Sigmoid colon (tissue), 6 donors: ENCODE measurements at regions not wholly inside any gene's neighbourhood (a gene's known extent, or its start where the extent isn't known, plus 50 kb on each side); places are given as distances from the start of the nearest gene placed in this dataset.

Source experiments
- DNase-seq: peaks from one replicate; pipeline ENCODE4 v3.0.0-alpha.2; 2019
- H3K27ac ChIP-seq, 4 donors: fragments of 200-600 bp; sonication (generic); one replicate each; pipeline ENCODE4 v1.5.1; 2016 to 2019; ENCODE audit warnings: mild to moderate bottlenecking in 1 of 4
- H3K27me3 ChIP-seq, 3 donors: fragments of 200-600 bp; sonication (generic); one replicate each; pipeline ENCODE4 v1.5.1; 2019; ENCODE audit warnings: mild to moderate bottlenecking in 1 of 3
- H3K36me3 ChIP-seq, 4 donors: fragments of 200-600 bp; sonication (generic); one replicate each; pipeline ENCODE4 v1.5.1; 2016 to 2019
- H3K4me1 ChIP-seq, 4 donors: fragments of 200-600 bp; sonication (generic); one replicate each; pipeline ENCODE4 v1.5.1; 2017 to 2019
- H3K4me3 ChIP-seq, 4 donors: fragments of 200-600 bp; sonication (generic); one replicate each; pipeline ENCODE4 v1.5.1; 2017 to 2019; ENCODE audit warnings: mild to moderate bottlenecking in 2 of 4, moderate library complexity in 1 of 4
- H3K9me3 ChIP-seq, 4 donors: fragments of 200-600 bp in 3 of 4; sonication (generic) in 3 of 4; one replicate each; pipeline versions ENCODE4 v1.5.1 to v1.6.1; 2013 to 2019
- EP300 ChIP-seq, 4 donors: sonication (generic); formaldehyde crosslinking; IDR thresholded peaks; one replicate each; pipeline ENCODE4 v1.6.1; 2017; ENCODE audit warnings: antibody characterized with exemption in 4 of 4
- POLR2A ChIP-seq, 2 donors: fragments of 450-650 bp; IDR thresholded peaks; one replicate each; pipeline ENCODE4 v1.6.1; 2016; ENCODE audit warnings: antibody characterized with exemption in 2 of 2, mild to moderate bottlenecking in 2 of 2, moderate library complexity in 2 of 2
- POLR2AphosphoS5 ChIP-seq, 4 donors: sonication (generic); formaldehyde crosslinking; IDR thresholded peaks; one replicate each; pipeline ENCODE4 v1.6.1; 2017; ENCODE audit warnings: antibody characterized with exemption in 4 of 4
- WGBS, 2 donors: extraction: QIAGEN DNeasy Blood & Tissue Kit; methylation state at CpG; one replicate each; pipeline ENCODE4 v1.1.7; 2013; 5-methylcytosine and 5-hydroxymethylcytosine counted together
- intact Hi-C: fragments of 100-400 bp; cut with DNase I; formaldehyde crosslinking; loops from one replicate; pipeline ENCODE4 v1.15.1; 2023
- TF ChIP-seq, protein P1 (sequence below), 4 experiments: fragments of 450-650 bp in 3 of 4; fragments of 200-600 bp in 1 of 4; IDR thresholded peaks; one replicate each; pipeline ENCODE4 v1.5.1; 2016 to 2019; ENCODE audit warnings: antibody characterized with exemption in 4 of 4, mild to moderate bottlenecking in 3 of 4, moderate library complexity in 2 of 4
- donor health status: healthy with polysubstance abuse.
- donor health status: healthy.

DNA sequence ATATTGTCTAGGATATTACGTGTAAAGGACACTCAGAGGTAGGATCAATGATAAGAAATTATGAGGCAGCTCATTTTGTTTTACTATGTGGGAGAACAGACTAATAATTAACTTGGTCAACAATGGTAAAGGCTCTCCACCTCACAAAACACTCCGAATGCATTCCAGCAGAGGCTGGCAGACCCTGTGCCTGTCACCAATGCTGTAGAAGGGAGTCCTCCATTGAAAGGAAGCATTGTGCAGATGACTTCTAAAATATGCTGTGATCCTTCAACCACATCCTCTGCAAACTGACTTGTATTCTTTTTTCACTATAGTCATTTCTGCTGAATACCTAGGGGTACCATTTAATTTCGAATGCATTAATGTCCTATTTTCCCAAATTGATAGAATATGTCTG is 119.6 kb upstream of the EEA1 start:
- 48 to 69% methylated on average over 3 of the region's 3 CpGs for WGBS, 2 donors
- H3K27me3 ChIP-seq = no peaks in the 10 kb centered on the region
- no peaks in the 10 kb centered on the region for H3K36me3 ChIP-seq
- intact Hi-C loops = no loop called here
- H3K9me3 ChIP-seq = no peaks in the 10 kb centered on the region
- no peak for DNase-seq
- H3K27ac ChIP-seq = no peak overlapping the region
- H3K4me3 ChIP-seq = no peak overlapping the region
- TF ChIP-seq, protein P1, sequence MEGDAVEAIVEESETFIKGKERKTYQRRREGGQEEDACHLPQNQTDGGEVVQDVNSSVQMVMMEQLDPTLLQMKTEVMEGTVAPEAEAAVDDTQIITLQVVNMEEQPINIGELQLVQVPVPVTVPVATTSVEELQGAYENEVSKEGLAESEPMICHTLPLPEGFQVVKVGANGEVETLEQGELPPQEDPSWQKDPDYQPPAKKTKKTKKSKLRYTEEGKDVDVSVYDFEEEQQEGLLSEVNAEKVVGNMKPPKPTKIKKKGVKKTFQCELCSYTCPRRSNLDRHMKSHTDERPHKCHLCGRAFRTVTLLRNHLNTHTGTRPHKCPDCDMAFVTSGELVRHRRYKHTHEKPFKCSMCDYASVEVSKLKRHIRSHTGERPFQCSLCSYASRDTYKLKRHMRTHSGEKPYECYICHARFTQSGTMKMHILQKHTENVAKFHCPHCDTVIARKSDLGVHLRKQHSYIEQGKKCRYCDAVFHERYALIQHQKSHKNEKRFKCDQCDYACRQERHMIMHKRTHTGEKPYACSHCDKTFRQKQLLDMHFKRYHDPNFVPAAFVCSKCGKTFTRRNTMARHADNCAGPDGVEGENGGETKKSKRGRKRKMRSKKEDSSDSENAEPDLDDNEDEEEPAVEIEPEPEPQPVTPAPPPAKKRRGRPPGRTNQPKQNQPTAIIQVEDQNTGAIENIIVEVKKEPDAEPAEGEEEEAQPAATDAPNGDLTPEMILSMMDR (IDR thresholded peaks at IDR 0.05) = no peak
- no peak for TF ChIP-seq POLR2A (IDR thresholded peaks at IDR 0.05)
- TF ChIP-seq EP300 (IDR thresholded peaks at IDR 0.05) = no peak
- no peak for TF ChIP-seq POLR2AphosphoS5 (IDR thresholded peaks at IDR 0.05)
- peaks cover 0 to 8% (median 0%) of the 10 kb centered on the region in 4 donors for H3K4me1 ChIP-seq

DNA sequence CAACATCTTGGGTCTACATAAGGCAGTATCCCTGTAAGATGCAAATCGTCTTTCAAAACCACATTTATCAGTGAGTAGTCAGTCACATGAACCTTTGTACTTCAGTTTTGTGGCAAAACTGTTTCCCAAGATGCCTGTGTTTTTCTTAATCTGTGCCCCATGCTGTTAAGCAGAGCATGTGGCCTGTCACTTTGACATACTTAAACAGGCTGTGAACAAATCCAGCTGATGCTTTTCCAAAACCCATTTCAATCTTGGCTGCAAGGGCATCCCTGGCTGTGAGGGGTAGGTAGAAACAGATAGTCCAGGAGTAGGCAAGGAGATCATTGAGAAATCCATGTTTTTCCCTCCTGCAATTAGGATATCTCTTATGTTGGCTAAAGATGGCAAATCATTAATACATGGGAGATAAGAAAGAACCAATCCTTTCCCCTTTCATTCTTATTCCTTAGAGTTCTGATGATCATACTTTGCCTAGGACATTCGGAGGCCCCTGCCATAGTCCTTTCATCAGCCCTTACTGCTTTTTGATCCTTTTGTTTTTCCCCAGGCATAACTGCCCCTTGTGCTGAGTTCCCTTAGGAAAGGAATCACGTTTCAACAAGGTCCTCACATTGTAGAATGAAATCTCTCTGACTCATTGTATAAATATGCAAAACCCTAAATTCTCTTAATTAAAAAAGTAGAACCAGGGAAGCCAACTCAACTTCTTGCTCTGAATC is 121.1 kb upstream of the EEA1 start:
- H3K9me3 ChIP-seq = no peaks in the 10 kb centered on the region
- DNase-seq = no peak
- no peaks in the 10 kb centered on the region for H3K27me3 ChIP-seq
- no peak overlapping the region for H3K27ac ChIP-seq
- intact Hi-C loops = no loop called here
- H3K36me3 ChIP-seq = no peaks in the 10 kb centered on the region
- no peak overlapping the region for H3K4me3 ChIP-seq
- WGBS, 2 donors = 71 to 77% methylated on average over 3 of the region's 3 CpGs
- H3K4me1 ChIP-seq = peaks cover 0 to 8% (median 0%) of the 10 kb centered on the region in 4 donors
- no peak for TF ChIP-seq POLR2A (IDR thresholded peaks at IDR 0.05)
- TF ChIP-seq, protein P1 (IDR thresholded peaks at IDR 0.05) = no peak
- no peak for TF ChIP-seq EP300 (IDR thresholded peaks at IDR 0.05)
- TF ChIP-seq POLR2AphosphoS5 (IDR thresholded peaks at IDR 0.05) = no peak

DNA sequence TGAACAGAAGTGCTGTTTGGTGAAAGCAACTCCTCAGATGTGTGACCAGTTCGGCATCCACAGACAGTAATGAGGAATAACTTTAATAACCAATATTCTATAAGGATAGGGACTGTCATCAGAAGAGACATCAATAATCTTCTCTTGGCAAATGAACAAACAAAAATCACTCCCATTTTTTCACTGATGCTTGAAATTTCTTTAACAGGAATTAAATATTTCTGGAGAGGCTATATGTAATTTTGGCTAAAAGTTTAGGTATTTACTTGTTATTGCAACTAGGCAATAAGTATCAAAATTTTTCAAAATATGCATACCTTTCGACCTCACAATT is 121.6 kb upstream of the EEA1 start:
- Histone ChIP-seq H3K9me3 (no peaks in the 10 kb centered on the region), H3K27me3 (no peaks in the 10 kb centered on the region), H3K27ac (no peak overlapping the region), H3K36me3 (no peaks in the 10 kb centered on the region), H3K4me3 (no peak overlapping the region), H3K4me1 (peaks cover 0 to 8% (median 0%) of the 10 kb centered on the region in 4 donors)
- 94 to 95% methylated on average over 2 of the region's 2 CpGs for WGBS, 2 donors
- DNase-seq = no peak
- intact Hi-C loops = no loop called here
- TF ChIP-seq EP300 (IDR thresholded peaks at IDR 0.05) (no peak), POLR2A (IDR thresholded peaks at IDR 0.05) (no peak), POLR2AphosphoS5 (IDR thresholded peaks at IDR 0.05) (no peak)
- TF ChIP-seq, protein P1 (IDR thresholded peaks at IDR 0.05) = no peak

DNA sequence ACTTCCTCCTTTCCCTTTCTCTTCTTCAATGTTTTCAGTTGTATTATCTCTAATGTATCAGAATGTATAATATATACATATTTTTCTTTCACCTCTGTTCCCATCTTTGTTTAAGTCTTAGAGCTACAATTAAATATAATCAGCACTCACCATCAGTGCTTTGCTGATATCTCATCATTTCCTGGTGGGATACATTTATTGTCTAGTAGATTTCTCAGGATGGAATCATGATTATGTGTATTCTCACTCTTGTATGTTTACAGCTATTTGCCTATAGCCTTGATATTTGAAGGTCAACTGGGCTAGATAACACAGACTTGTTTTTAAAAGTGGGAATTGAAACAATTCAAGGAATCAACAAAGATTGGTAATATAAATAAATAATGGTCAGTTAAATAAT is 124.9 kb upstream of the EEA1 start:
- H3K27me3 ChIP-seq = no peaks in the 10 kb centered on the region
- TF ChIP-seq POLR2A (IDR thresholded peaks at IDR 0.05) (no peak), EP300 (IDR thresholded peaks at IDR 0.05) (no peak), POLR2AphosphoS5 (IDR thresholded peaks at IDR 0.05) (no peak)
- TF ChIP-seq, protein P1 (IDR thresholded peaks at IDR 0.05) = no peak
- no peaks in the 10 kb centered on the region for H3K9me3 ChIP-seq
- DNase-seq = no peak
- no peaks in the 10 kb centered on the region for H3K36me3 ChIP-seq
- H3K4me1 ChIP-seq = peaks cover 0 to 8% (median 0%) of the 10 kb centered on the region in 4 donors
- no peak overlapping the region for H3K27ac ChIP-seq
- no peak overlapping the region for H3K4me3 ChIP-seq
- intact Hi-C loops = no loop called here

DNA sequence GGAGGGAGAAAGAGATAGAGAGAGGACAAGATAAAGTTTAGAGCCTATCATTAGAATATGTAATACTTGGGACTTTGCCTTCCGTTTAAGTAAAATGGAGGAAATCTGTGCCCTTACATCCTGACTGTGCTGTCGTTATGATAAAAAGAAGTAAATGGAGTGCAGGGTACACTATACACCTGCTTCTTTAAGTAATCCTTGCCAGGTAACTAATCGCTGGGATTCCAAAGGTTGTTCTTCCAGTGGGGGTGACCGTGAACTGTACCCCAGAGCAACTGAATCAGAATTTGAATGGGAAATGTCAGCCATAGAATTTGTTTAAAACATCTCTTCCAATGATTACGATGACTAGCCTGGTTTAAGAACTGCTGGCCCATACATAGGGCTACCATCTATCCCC is 126.1 kb upstream of the EEA1 start:
- 74 to 93% methylated on average over 5 of the region's 5 CpGs for WGBS, 2 donors
- intact Hi-C loops = no loop called here
- no peak for DNase-seq
- Histone ChIP-seq H3K27ac (no peak overlapping the region), H3K4me1 (peaks cover 0 to 15% (median 2%) of the 10 kb centered on the region in 4 donors), H3K27me3 (no peaks in the 10 kb centered on the region), H3K4me3 (no peak overlapping the region), H3K36me3 (no peaks in the 10 kb centered on the region), H3K9me3 (no peaks in the 10 kb centered on the region)
- no peak for TF ChIP-seq POLR2AphosphoS5 (IDR thresholded peaks at IDR 0.05)
- no peak for TF ChIP-seq EP300 (IDR thresholded peaks at IDR 0.05)
- TF ChIP-seq POLR2A (IDR thresholded peaks at IDR 0.05) = no peak
